Neuronal stem cell (in vitro differentiated cells): ENCODE measurements at regions not wholly inside any gene's neighbourhood (a gene's known extent, or its start where the extent isn't known, plus 50 kb on each side); places are given as distances from the start of the nearest gene placed in this dataset.

Source experiments
- DNase-seq: peaks from one replicate; pipeline ENCODE4 v3.0.0-alpha.2; 2013; ENCODE audit warnings: low spot score
- H2AFZ ChIP-seq: one replicate; pipeline ENCODE4 v1.6.1; 2013; ENCODE audit warnings: mild to moderate bottlenecking, low read length, inconsistent platforms
- H2AK5ac ChIP-seq: 2 replicates; pipeline ENCODE4 v1.6.1; 2013; ENCODE audit warnings: low read depth, mild to moderate bottlenecking, inconsistent platforms, low read length, moderate library complexity, mixed read lengths
- H2BK120ac ChIP-seq: 2 replicates; pipeline ENCODE4 v1.6.1; 2013; ENCODE audit warnings: low read depth, mild to moderate bottlenecking, inconsistent platforms, low read length, moderate library complexity, mixed read lengths
- H2BK12ac ChIP-seq: one replicate; pipeline ENCODE4 v1.6.1; 2013; ENCODE audit warnings: low read length, inconsistent platforms
- H2BK15ac ChIP-seq: 2 replicates; pipeline ENCODE4 v1.6.1; 2013; ENCODE audit warnings: mild to moderate bottlenecking, low read length, inconsistent platforms, mixed read lengths
- H2BK5ac ChIP-seq: one replicate; pipeline ENCODE4 v1.6.1; 2013; ENCODE audit warnings: inconsistent platforms, mild to moderate bottlenecking, low read length, moderate library complexity
- H3K14ac ChIP-seq: one replicate; pipeline ENCODE4 v1.6.1; 2013; ENCODE audit warnings: low read length, inconsistent platforms
- H3K18ac ChIP-seq: 2 replicates; pipeline ENCODE4 v1.6.1; 2013; ENCODE audit warnings: low read length, inconsistent platforms
- H3K23ac ChIP-seq: 2 replicates; pipeline ENCODE4 v1.6.1; 2013; ENCODE audit warnings: low read depth, mild to moderate bottlenecking, mixed read lengths, low read length, inconsistent platforms; ENCODE audit not compliant: poor library complexity
- H3K27ac ChIP-seq: replicated peaks from 3 replicates; pipeline ENCODE4 v1.5.1; 2013; ENCODE audit warnings: low read length, inconsistent platforms
- H3K27me3 ChIP-seq, 3 experiments: 2 replicates each; pipeline ENCODE4 v1.6.1; 2013; ENCODE audit warnings: low read length in 3 of 3, mild to moderate bottlenecking in 2 of 3, inconsistent platforms in 1 of 3, low read depth in 1 of 3, mixed read lengths in 1 of 3, moderate library complexity in 1 of 3; ENCODE audit not compliant: control insufficient read depth in 3 of 3, insufficient read depth in 3 of 3
- H3K36me3 ChIP-seq, 2 donors: replicated peaks in 1 of 2; 2 replicates each; pipeline ENCODE4 v1.6.1; 2013; ENCODE audit warnings: low read length in 2 of 2; ENCODE audit not compliant: control insufficient read depth in 2 of 2, insufficient read depth in 2 of 2
- H3K4ac ChIP-seq: 2 replicates; pipeline ENCODE4 v1.6.1; 2013; ENCODE audit warnings: inconsistent platforms, mild to moderate bottlenecking, low read length, moderate library complexity
- H3K4me1 ChIP-seq, 2 donors: 1 replicate in 1 of 2; 2 replicates in 1 of 2; pipeline ENCODE4 v1.6.1; 2013; ENCODE audit warnings: low read length in 2 of 2, low read depth in 1 of 2; ENCODE audit not compliant: control insufficient read depth in 2 of 2, insufficient read depth in 1 of 2
- H3K4me2 ChIP-seq: one replicate; pipeline ENCODE4 v1.6.1; 2013; ENCODE audit warnings: mild to moderate bottlenecking, low read length, inconsistent platforms; ENCODE audit not compliant: insufficient read depth, poor library complexity, severe bottlenecking
- H3K4me3 ChIP-seq, 2 donors: 2 replicates each; pipeline ENCODE4 v1.5.1; 2013; ENCODE audit warnings: low read length in 2 of 2, mild to moderate bottlenecking in 2 of 2, inconsistent platforms in 1 of 2, moderate library complexity in 1 of 2
- H3K79me1 ChIP-seq: one replicate; pipeline ENCODE4 v1.6.1; 2013; ENCODE audit warnings: low read depth, mild to moderate bottlenecking, inconsistent platforms, low read length, moderate library complexity
- H3K9ac ChIP-seq: one replicate; pipeline ENCODE4 v1.6.1; 2013; ENCODE audit warnings: mild to moderate bottlenecking, low read depth, low read length, inconsistent platforms; ENCODE audit not compliant: poor library complexity
- H3K9me3 ChIP-seq, 2 donors: replicated peaks in 1 of 2; 2 replicates each; pipeline versions ENCODE3 to v1.6.1; 2013; ENCODE audit warnings: low read length in 2 of 2, mild to moderate bottlenecking in 2 of 2, inconsistent platforms in 1 of 2, low read depth in 1 of 2, mixed read lengths in 1 of 2, moderate library complexity in 1 of 2; ENCODE audit not compliant: control insufficient read depth in 2 of 2, insufficient read depth in 1 of 2
- H4K8ac ChIP-seq: one replicate; pipeline ENCODE4 v1.6.1; 2013; ENCODE audit warnings: low read depth, mild to moderate bottlenecking, inconsistent platforms, low read length, moderate library complexity
- H4K91ac ChIP-seq: one replicate; pipeline ENCODE4 v1.6.1; 2013; ENCODE audit warnings: low read length, low read depth, mild to moderate bottlenecking, inconsistent platforms; ENCODE audit not compliant: poor library complexity
- WGBS, 2 donors: extraction: QIAGEN DNeasy Blood & Tissue Kit; methylation state at CpG; one replicate each; pipeline ENCODE4 v1.1.7; 2013; ENCODE audit warnings: missing lambda C conversion rate in 2 of 2, mixed read lengths in 1 of 2; ENCODE audit not compliant: insufficient read length in 2 of 2, insufficient replicate concordance in 1 of 2; ENCODE audit errors: extremely low coverage in 2 of 2; 5-methylcytosine and 5-hydroxymethylcytosine counted together

DNA sequence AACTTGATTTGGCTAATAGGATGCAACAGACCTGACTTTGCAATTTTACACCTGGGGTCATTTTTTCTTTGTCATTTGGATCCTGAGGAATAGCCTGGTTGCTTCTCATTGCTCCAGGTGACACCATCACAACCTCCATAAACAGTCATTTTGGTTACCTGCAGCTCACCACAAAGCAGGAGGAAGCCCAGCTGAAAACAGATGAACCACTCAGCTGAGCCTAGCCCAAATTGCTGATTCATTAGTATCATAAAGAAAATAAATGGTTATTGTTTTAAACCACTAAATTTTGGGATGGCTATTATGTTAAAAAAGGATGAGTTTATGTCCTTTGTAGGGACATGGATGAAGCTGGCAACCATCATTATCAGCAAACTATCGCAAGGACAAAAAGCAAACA, 841.0 kb upstream of the EEF2KMT start:
- H3K4ac ChIP-seq, result no peak overlapping the region
- DNase-seq, result no peak
- no peak overlapping the region for H3K18ac ChIP-seq
- no peaks in the 10 kb centered on the region for H3K27me3 ChIP-seq
- H3K14ac ChIP-seq, result no peak overlapping the region
- H4K91ac ChIP-seq, result no peak overlapping the region
- no peak overlapping the region for H3K4me3 ChIP-seq
- no peak overlapping the region for H3K23ac ChIP-seq
- WGBS, 2 donors, result no CpG with 5 or more reads among the region's 1 CpG
- H3K27ac ChIP-seq, result no peak overlapping the region
- no peak overlapping the region for H2AFZ ChIP-seq
- H2BK15ac ChIP-seq, result no peak overlapping the region
- no peak overlapping the region for H2BK120ac ChIP-seq
- H3K4me2 ChIP-seq, result no peak overlapping the region
- no peaks in the 10 kb centered on the region for H3K79me1 ChIP-seq
- peaks cover 0 to 6% of the 10 kb centered on the region in 2 donors for H3K9me3 ChIP-seq
- no peak overlapping the region for H3K9ac ChIP-seq
- peaks cover 0 to 2% of the 10 kb centered on the region in 2 donors for H3K4me1 ChIP-seq
- no peak overlapping the region for H2BK12ac ChIP-seq
- H2AK5ac ChIP-seq, result no peak overlapping the region
- no peak overlapping the region for H2BK5ac ChIP-seq
- H4K8ac ChIP-seq, result no peak overlapping the region
- no peaks in the 10 kb centered on the region for H3K36me3 ChIP-seq

DNA sequence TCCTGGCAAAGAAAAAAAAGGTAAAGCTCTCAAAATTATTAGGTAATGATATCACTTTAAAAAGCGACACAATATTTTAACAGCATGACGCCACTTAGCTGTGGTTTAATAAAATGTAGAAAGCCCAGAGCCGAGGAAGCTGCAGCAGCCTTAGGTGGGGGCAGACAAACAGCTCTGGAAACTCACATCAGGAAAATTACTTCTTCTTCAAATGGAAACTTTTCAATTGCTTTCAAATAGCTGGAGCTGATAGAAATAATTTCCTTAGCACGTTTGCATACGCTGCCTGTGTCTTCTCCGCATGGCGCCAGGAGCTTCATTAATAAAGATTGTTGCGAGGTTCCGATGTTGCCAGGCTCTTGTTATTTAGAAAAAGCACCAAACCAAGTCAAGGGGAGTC, 835.3 kb upstream of the EEF2KMT start:
- H3K79me1 ChIP-seq, result no peaks in the 10 kb centered on the region
- WGBS, 2 donors, result no CpG with 5 or more reads among the region's 9 CpGs
- H2BK120ac ChIP-seq, result no peak overlapping the region

DNA sequence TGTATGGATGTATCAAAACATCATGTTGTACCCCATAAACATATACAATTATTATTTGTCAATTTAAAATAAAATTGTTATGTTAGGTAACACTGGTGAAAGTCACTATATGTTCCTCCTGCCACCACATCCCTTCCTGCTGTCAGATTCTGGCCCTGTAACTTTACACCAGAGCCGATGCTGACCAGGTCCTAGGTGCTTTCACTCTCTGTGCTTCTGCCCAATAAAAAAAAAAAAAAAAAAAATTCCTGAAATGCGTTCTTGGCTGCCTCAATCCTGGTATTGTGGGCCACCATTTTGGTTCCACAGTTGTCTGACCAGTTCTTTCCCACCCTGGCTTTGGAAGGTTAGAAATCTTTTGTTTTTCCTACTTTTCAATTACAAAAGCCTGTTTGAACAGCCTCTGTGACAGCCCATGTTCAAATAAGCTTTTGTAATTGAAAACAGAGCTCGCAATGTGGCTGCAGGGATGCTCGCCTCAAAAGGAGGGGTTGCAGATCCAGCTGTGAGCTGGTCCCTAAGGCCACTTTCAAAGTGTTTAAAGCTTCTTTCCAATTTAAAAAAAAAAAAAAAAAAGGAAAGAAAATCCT, 831.0 kb upstream of the EEF2KMT start:
- no peaks in the 10 kb centered on the region for H3K36me3 ChIP-seq
- H2BK15ac ChIP-seq, result no peak overlapping the region
- no peaks in the 10 kb centered on the region for H3K27me3 ChIP-seq
- no peak overlapping the region for H3K9ac ChIP-seq
- no peaks in the 10 kb centered on the region for H3K9me3 ChIP-seq
- no peak overlapping the region for H3K4me2 ChIP-seq
- H3K18ac ChIP-seq, result no peak overlapping the region
- H2BK12ac ChIP-seq, result no peak overlapping the region
- no peaks in the 10 kb centered on the region for H3K79me1 ChIP-seq
- H3K23ac ChIP-seq, result no peak overlapping the region
- H2AFZ ChIP-seq, result no peak overlapping the region
- H3K4ac ChIP-seq, result no peak overlapping the region
- peaks cover 0 to 10% of the 10 kb centered on the region in 2 donors for H3K4me1 ChIP-seq
- H4K91ac ChIP-seq, result no peak overlapping the region
- H3K14ac ChIP-seq, result no peak overlapping the region
- WGBS, 2 donors, result no CpG with 5 or more reads among the region's 4 CpGs
- no peak overlapping the region for H4K8ac ChIP-seq
- peak; percentile 21 for DNase-seq
- H3K4me3 ChIP-seq, result no peak overlapping the region
- H2BK120ac ChIP-seq, result peak overlapping the region; percentile 77
- H2BK5ac ChIP-seq, result no peak overlapping the region
- H2AK5ac ChIP-seq, result no peak overlapping the region
- no peak overlapping the region for H3K27ac ChIP-seq

More for the DNA sequence above, 835.3 kb upstream of the EEF2KMT start:
- Histone ChIP-seq H3K23ac (no peak overlapping the region), H3K4ac (no peak overlapping the region), H4K91ac (no peak overlapping the region), H4K8ac (no peak overlapping the region), H3K27ac (no peak overlapping the region), H3K9ac (no peak overlapping the region), H3K27me3 (no peaks in the 10 kb centered on the region), H3K14ac (no peak overlapping the region), H3K36me3 (no peaks in the 10 kb centered on the region), H2AK5ac (no peak overlapping the region), H2BK5ac (no peak overlapping the region), H3K9me3 (peaks cover 0 to 6% of the 10 kb centered on the region in 2 donors), H2BK12ac (no peak overlapping the region), H3K4me3 (no peak overlapping the region), H3K18ac (no peak overlapping the region), H2BK15ac (no peak overlapping the region), H3K4me2 (no peak overlapping the region), H2AFZ (no peak overlapping the region), H3K4me1 (peaks cover 0 to 10% of the 10 kb centered on the region in 2 donors)
- DNase-seq, result no peak

DNA sequence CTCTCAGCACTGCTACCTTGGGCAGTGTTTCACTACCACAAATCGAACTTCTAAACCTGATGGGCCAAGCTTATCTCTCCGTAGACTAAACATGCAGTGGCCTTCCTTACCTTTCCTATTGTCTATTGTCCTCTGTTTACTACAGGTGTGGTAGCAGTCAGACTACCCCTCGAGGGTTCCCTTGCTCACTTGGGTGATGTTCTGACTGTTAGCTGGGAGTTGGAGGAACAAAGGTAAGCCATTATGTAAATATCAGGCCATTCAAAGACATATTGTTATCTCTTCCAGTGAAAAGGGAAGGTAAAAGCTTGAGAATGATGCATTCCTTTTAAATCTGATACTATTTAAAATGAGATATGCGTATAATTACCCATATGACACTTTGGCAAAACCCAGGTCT, 828.3 kb upstream of the EEF2KMT start:
- H2BK15ac ChIP-seq, result no peak overlapping the region
- H3K9me3 ChIP-seq, result no peaks in the 10 kb centered on the region
- no peak overlapping the region for H3K9ac ChIP-seq
- no peak overlapping the region for H3K14ac ChIP-seq
- H4K91ac ChIP-seq, result no peak overlapping the region
- peaks cover 0 to 5% of the 10 kb centered on the region in 2 donors for H3K4me1 ChIP-seq
- H3K4me3 ChIP-seq, result no peak overlapping the region
- no peak overlapping the region for H3K4me2 ChIP-seq
- no peak overlapping the region for H3K4ac ChIP-seq
- H4K8ac ChIP-seq, result no peak overlapping the region
- no peak overlapping the region for H3K27ac ChIP-seq
- H3K36me3 ChIP-seq, result no peaks in the 10 kb centered on the region
- no peak overlapping the region for H2AK5ac ChIP-seq
- H2BK120ac ChIP-seq, result no peak overlapping the region
- no peak overlapping the region for H2AFZ ChIP-seq
- no peak overlapping the region for H2BK5ac ChIP-seq
- DNase-seq, result no peak
- no CpG with 5 or more reads among the region's 4 CpGs for WGBS, 2 donors
- H3K23ac ChIP-seq, result no peak overlapping the region
- H3K79me1 ChIP-seq, result no peaks in the 10 kb centered on the region
- no peak overlapping the region for H2BK12ac ChIP-seq
- H3K18ac ChIP-seq, result no peak overlapping the region
- H3K27me3 ChIP-seq, result no peaks in the 10 kb centered on the region
